Dermis microvascular lymphatic vessel endothelial cell (primary cell): ENCODE measurements at regions not wholly inside any gene's neighbourhood (a gene's known extent, or its start where the extent isn't known, plus 50 kb on each side); places are given as distances from the start of the nearest gene placed in this dataset.
"Not testable (repeated sequence)": the region's sequence is repeated elsewhere in the genome, so short reads cannot be mapped to it uniquely, and the experiment has no call there.

Experiments
- DNase-seq, 2 donors: peaks; one replicate each; pipeline versions ENCODE4 v3.0.0 to v3.0.0-alpha.2; 2010; ENCODE audit warnings: low read depth in 2 of 2

- DNase-seq = not testable (repeated sequence)
Observed at GRCh38 chr10:53342531-53342930, 569.9 kb upstream of the MBL2 start.

DNA sequence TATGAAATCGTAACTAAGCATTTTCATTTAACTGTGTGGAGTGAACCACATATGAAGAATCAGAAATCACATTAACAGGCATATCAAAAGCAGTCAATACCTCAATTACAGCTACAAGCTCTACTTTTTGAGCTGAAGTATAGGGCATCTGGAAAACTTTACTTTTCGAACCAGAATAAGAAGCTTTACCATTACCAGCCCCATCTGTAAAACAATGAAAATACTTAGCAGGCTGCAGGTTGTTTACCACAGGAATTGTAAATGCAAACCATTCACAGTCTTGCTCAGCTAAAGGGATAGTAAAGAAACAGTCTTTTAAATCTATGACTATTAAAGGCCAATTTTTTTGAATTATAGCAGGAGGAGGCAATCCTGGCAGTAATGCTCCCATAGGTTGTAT is 565.6 kb upstream of the MBL2 start:
- not testable (repeated sequence) for DNase-seq

DNA sequence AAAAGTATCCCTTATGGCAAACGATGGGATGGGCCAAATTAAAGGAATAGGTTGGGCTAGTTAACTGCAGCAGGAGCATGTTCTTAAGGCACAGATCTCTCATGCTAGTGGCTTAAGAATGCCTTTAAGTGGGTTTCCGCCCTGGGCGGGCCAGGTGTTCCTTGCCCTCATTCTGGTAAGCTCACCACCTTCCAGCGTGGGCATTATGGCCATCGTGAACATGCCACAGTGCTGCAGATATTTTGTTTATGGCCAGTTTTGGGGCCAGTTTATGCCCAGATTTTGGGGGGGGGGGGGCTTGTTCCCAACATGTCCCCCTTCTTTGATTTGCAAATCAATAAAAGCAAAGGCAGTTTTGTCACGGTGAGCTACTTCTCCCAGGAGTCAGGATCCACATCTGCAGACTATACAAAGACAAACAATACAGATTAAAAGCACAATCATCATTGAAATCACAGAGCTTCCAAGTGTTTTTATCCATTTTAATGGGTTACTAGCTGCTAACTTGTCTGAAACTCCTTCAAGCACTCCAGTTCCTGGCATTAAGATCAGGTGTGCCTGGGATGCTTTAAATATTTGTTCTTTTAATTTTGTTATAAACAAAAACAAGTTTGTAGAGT is 563.3 kb upstream of the MBL2 start:
- not testable (repeated sequence) for DNase-seq

DNA sequence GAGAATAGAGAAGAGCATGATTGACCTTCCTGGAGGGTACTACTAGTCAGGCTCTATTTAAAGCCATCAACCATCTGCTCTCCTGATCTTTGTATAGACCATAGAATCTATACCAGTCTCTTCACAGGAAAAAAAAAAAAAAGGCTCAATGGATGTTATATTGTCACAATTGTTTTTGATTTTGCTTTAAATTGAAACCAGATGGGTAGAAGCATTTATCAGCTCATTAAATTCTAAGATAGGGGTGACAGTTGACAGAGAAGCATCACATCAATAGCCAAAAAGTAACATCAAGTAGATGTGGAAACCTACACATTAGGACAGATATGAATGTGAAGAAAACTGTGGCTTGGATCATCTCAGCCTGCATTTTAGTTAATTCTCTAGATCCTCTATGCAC is 558.9 kb upstream of the MBL2 start:
- DNase-seq = no peak

- DNase-seq = not testable (repeated sequence)
Observed at GRCh38 chr10:53326401-53327305, 554.1 kb upstream of the MBL2 start.

DNA sequence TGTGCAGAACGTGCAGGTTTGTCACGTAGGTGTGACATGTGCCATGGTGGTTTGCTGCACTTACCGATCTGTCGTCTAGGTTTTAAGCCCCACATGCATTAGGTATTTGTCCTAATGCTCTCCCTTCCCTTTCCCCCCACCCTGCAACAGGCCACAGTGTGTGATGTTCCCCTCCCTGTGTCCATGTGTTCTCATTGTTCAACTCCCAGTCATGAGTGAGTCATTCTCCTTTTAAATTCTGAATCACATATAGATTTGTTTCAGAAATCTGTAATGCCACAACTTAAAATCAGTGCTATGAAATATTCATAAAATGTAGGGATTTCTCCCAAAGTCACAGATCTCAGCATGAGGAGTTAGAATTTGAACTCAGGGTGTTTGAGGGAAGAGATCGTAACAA is 552.5 kb upstream of the MBL2 start:
- DNase-seq = no peak

DNA sequence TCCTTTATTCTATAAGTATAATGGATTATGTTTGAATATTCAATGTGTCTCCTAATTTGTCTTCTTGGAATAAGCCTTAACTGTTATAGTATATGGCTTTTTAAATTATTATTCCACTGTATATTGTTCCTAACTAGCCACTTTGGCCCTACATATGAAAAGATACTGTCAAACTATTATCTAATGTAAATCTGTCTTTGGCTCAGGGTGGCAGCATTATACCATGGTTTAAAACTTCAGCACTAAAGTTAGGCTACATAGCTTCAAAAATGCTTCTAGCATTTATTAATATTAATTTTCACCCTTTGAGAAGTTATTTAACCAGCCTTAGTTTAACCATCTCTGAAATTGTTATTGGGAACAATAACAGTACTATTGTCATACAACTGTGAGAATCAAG is 543.1 kb upstream of the MBL2 start:
- DNase-seq = no peak

DNA sequence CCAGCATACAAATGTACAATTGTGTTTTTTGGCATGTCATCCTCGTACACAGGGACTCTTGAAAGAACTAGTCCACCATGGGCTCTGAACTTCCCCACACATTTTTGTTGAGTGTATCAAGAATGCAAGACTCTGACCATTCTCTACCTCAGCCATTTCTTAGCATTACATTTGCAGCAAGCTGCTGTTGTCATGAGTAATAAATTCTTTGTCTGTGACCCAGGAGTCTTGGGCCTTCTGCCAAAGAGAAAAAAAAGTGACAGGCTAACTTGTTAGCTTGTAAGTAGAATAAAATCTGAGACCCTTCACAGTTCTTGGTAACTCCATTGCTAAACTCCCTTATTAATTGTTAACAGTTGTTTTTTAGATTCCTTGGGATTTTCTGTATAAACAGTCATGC is 542.3 kb upstream of the MBL2 start:
- DNase-seq = peak in 1 of 2 donors; percentile 0

GRCh38 chr10:53298443-53298842 is 525.9 kb upstream of the MBL2 start:
- DNase-seq = no peak

DNA sequence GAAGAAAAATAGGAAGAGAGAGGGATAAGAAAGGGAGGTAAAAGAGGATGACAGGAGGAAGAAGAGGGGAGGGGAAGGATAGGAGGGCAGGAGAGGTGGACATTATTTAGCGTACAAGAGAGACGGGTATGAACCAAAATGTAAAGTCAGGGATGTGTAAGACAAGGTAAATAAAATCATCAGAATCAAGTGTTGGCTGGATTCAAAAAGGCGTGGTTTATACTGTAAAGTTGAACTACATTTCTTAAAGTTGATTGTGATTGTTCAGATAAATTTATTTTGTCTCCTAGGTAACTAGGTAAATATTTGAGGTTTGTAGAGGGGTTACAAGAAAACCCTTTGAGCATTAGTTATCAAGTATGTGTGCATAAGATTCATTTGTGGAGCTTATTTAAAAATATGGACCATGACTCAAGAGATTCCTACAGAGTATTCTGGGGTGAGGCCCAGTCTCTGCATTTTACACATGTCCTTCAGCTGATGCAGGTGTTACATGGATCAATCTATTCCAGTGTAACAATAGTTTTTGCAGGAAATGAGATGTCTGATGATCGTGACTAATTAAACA is 512.1 kb upstream of the MBL2 start:
- no peak for DNase-seq

GRCh38 chr10:53276797-53277196 is 504.2 kb upstream of the MBL2 start:
- DNase-seq = no peak

- no peak for DNase-seq
Observed at GRCh38 chr10:53269482-53269881, 496.9 kb upstream of the MBL2 start.

GRCh38 chr10:53260213-53260612 is 487.6 kb upstream of the MBL2 start:
- no peak for DNase-seq

DNA sequence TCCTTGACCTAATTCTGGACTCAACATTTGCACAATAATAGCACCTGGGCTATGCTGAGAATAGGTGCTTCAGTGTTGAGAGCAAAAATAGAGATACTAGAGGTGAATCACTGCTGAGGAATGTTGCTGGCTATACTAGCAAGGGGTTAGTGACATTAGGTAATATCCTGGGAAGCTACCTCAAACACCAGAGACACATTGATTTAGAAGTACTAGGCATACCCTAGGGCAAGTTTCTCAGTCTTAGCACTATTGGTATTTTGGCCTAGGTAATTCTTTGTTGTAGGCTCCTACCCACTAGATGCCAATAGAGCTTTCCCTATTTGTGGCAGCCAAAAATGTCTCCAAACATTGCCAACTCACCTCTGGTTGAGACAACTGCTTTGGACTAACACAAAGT is 484.0 kb upstream of the MBL2 start:
- DNase-seq = no peak

DNA sequence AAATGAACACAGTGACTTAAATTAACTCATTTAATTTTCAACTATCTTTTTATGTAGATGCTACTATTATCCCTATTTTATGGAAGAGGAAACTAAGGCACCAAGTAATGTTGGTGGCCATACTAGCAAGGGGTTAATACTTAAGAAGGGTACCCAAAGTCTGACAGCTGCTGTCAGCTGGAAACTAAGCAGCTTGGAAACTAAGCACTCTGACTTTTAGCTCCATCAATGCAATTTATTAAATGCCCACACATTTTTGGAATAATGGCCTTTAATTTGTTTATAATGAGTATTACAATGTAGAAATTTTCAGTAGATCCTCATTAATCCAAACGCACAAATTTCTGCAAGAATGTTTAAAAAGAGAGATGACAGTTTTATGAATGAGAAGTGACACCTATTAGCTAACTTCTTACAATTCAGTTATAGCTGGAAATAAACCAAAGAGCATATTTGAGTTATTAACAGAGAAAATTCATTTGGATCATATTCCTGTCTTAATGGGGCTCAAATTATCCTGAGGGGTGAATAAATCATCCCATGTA is 483.1 kb upstream of the MBL2 start:
- DNase-seq = no peak

DNA sequence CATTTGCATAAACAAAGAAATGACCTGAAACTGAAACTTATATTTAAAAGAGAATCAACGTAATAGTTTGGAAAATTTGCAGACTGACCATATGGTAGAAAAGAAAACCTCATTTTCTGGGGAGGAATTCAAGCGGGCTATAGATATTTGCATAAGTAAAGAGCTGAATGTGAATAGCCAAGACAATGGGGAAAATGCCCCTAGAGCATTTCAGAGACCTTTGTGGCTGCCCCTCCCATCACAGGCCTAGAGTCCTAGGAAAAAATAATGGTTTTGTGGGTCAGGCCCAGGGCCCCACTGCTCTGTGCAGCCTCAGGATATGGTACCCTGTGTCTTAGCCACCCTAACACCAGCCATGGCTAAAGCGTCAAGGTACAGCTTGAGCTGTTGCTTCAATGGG is 480.6 kb upstream of the MBL2 start:
- DNase-seq = no peak

- DNase-seq = no peak
Observed at GRCh38 chr10:53239873-53240272, 467.3 kb upstream of the MBL2 start.

DNA sequence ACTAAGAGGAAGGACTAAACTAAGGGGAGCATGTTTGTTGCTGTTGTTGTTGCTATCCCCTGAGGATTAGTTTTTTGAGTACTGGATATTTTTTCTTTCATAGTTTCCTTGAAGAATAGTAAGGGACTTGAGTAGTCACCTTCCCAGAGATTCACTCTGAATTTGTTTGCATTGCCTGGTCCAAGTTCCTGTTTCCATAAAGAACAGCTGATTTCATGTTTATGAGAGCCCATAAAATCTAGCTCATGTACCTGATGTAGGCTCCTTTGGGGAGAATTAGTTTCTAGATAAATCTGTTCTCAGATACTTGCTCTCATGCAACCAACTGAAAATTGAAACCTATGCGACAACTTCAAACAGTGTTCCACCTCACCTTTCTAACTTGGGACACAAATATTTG is 464.4 kb upstream of the MBL2 start:
- DNase-seq = no peak

GRCh38 chr10:53233749-53234148 is 461.2 kb upstream of the MBL2 start:
- DNase-seq = no peak

GRCh38 chr10:53230651-53231050 is 458.1 kb upstream of the MBL2 start:
- no peak for DNase-seq

- no peak for DNase-seq
Observed at GRCh38 chr10:53223851-53224250, 451.3 kb upstream of the MBL2 start.

DNA sequence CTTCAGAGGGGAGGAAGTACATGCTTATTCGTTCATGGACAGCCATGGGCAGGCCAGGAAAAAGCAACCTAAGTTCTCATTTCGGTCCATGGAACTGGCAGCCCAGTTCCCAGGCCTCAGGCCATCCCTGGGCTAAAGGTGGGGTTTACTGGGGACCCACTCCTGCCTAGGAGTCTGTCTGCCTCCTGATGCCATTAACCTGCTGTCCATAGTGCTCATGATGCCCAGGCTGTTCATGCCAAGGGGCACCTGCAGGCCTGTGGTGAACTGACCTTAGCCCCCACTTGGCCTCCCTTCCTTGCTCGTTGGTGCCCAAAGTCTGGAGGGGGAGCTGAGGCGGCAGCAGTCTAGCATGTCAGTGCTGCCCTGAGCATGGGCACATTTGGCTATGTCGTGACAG is 450.2 kb upstream of the MBL2 start:
- no peak for DNase-seq
